Ovary (tissue), 3 donors: ENCODE measurements at regions not wholly inside any gene's neighbourhood (a gene's known extent, or its start where the extent isn't known, plus 50 kb on each side); places are given as distances from the start of the nearest gene placed in this dataset.

Experiments
- CTCF ChIP-seq, 3 donors: fragments of 450-650 bp in 2 of 3; fragments of 200-600 bp in 1 of 3; IDR thresholded peaks; one replicate each; pipeline versions ENCODE4 v1.5.1 to v1.8.0; 2016 to 2022; ENCODE audit warnings: antibody characterized with exemption in 3 of 3, mild to moderate bottlenecking in 1 of 3
- EP300 ChIP-seq: sonication (generic); formaldehyde crosslinking; IDR thresholded peaks from one replicate; pipeline ENCODE4 v1.6.1; 2017; ENCODE audit warnings: antibody characterized with exemption
- POLR2A ChIP-seq: fragments of 450-650 bp; IDR thresholded peaks from one replicate; pipeline ENCODE4 v1.6.1; 2017; ENCODE audit warnings: antibody characterized with exemption, mild to moderate bottlenecking, moderate library complexity
- donor health status: DM: no; HTN: no; CAD: no.

DNA sequence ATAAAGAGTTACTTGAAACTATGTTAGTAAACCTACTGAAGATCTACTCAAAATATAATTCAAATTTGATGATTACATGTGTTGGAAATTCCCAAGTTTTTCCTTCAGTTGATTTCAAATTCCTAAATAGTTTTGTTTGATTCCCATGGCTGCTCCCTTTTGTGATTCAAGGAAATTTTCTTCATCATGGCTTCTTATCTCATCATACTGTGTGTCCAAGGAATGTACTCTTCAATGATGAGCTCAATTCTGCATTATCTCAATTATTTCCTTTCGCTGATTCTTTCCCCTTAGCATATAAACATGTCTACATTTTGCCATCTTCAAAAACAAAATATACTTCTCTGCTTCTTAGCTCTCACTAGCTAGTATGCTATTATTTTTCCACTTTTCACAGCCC lies 460.4 kb upstream of the NAALADL2 start:
- TF ChIP-seq POLR2A (no peak), CTCF (IDR thresholded peaks at IDR 0.05) (no peak), EP300 (no peak)
